GM10266 (cell line): ENCODE measurements at regions not wholly inside any gene's neighbourhood (a gene's known extent, or its start where the extent isn't known, plus 50 kb on each side); places are given as distances from the start of the nearest gene placed in this dataset.
"Not testable (repeated sequence)": the region's sequence is repeated elsewhere in the genome, so short reads cannot be mapped to it uniquely, and the experiment has no call there.

ENCODE experiments used
- DNase-seq: peaks from one replicate; pipeline ENCODE4 v3.0.0; 2012; ENCODE audit errors: extremely low spot score
- CTCF ChIP-seq: IDR thresholded peaks from 2 replicates; pipeline ENCODE4 v1.5.1; 2012; ENCODE audit warnings: mild to moderate bottlenecking, low read depth; ENCODE audit not compliant: control insufficient read depth, insufficient read depth; ENCODE audit errors: missing control alignments

DNA sequence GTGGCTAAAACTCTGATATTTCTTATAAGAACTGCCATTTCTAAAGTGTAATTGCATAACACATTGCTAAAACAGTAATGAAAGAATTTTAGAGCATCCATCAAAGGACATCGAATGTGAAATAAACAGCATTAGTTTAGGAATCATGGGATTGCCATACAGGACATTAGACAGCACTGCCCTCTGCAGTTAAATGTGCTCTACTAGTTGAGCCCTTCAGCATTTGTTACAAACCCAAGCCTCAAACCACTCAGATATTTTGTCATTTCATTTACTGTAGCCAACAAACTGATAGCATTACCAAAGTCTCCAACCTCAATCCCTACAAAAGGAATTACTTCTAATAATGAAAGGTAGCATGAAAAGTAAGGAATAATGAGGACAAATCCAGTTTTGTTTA, 116.8 kb upstream of the COX7C start:
- DNase-seq: no peak

DNA sequence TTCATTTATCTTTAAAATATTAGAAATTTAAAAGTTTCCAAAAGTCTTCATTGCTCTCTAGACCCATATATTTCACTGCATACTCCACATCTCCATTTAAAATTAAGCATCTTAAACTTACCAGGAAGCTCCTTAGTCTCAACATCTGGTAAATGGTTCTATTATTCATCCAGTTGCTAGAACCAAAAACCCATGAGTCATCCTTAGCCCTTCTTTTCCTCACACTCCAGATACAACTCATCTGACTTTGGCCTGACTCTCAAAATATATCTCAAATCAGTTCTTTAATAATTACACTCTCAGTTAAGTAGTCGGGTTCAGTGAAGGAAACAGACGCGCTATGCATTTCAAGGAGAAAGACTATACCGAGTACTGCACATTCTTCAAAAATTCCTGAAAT, 110.2 kb upstream of the COX7C start:
- TF ChIP-seq CTCF: no peak
- no peak for DNase-seq

More for the DNA sequence above, 116.8 kb upstream of the COX7C start:
- no peak for TF ChIP-seq CTCF

DNA sequence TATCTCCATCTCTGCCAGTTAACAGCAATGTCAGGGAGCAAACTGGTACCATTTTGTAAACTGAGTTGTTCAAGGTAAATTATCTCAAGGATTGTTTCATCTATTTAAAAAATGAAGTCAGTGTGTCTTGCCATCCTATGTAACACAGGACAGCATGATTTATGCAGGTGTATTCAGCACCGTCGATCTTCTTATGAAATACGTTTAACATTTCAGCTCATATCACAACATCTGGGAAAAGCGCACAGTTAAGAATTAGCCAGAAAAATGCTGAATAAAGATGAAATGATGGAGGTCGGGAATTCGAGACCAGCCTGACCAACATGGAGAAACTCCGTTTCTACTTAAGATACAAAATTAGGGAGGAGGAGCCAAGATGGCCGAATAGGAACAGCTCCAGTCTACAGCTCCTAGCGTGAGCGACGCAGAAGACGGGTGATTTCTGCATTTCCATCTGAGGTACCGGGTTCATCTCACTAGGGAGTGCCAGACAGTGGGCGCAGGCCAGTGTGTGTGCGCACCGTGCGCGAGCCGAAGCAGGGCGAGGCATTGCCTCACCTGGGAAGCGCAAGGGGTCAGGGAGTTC, 107.3 kb upstream of the COX7C start:
- not testable (repeated sequence) for DNase-seq

- no peak for DNase-seq
- TF ChIP-seq CTCF: no peak
Measured at GRCh38 chr5:86523718-86524117, 94.0 kb upstream of the COX7C start.

DNA sequence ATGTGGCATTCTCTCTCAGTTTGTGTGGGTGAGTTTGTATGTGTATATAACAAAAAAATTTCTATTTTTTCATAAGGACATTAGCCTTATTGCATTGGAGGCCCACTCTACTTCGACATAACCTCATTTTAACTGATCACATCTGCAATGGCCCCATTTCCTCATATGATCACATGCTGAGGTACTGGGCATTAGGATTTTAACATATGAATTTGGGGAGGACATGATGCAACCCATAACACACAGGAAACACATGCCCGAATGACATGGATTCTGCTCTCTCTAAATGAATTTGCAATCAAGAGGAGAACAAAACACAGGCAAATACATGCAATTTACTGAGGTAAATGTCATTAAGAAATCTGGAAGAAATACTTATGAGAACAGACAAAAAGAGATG, 92.1 kb upstream of the COX7C start:
- DNase-seq: no peak
- TF ChIP-seq CTCF: no peak

DNA sequence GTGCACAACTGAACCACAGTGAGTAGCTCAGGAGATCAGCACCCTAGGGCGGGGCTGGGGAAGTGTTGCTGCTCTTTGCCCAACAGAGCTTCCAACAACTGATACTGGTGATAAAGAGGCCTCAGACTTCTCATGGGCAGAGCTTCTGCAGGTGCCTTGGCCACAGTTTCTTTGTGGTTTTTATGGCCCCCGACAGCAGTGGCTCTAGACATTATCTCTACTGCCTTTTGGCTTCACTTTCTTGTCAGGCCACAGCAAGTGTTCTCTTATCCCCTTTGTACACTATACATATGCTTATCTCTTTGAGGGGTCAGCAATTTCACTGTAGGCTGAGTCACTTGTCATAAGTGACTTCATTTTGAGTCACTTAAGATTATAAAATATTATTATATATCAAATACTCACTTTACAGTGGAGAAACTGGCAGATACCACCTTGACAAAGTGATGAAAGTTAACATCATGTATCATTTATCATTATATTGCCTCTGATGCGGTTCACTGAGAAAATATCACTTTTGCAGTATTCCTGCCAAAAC, 90.9 kb upstream of the COX7C start:
- TF ChIP-seq CTCF: no peak

GRCh38 chr5:86532429-86532828, 85.3 kb upstream of the COX7C start:
- DNase-seq: no peak
- no peak for TF ChIP-seq CTCF

More for the DNA sequence above, 90.9 kb upstream of the COX7C start:
- no peak for DNase-seq

DNA sequence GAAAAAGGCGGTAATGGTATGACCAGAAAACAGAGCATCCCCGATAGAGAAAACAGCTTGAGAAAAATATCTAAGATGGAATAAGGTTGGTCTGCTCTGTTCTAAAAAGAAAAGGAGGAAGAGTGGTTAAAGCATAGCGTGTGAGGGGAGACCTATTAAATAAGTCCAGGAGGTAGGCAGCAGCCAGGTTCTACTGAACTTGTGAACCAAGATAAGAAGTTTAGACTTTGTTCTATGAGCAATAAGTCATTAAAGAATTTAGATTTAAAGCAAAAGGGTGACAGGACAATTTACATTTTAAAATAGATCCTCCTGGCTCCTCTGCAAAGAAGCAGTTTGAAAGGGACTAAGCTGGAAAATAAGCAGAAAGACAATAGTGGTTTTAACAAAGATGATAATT, 81.3 kb upstream of the COX7C start:
- TF ChIP-seq CTCF: no peak
- DNase-seq: no peak
